ENCODE measurements at regions not wholly inside any gene's neighbourhood (a gene's known extent, or its start where the extent isn't known, plus 50 kb on each side); places are given as distances from the start of the nearest gene placed in this dataset.

DNA sequence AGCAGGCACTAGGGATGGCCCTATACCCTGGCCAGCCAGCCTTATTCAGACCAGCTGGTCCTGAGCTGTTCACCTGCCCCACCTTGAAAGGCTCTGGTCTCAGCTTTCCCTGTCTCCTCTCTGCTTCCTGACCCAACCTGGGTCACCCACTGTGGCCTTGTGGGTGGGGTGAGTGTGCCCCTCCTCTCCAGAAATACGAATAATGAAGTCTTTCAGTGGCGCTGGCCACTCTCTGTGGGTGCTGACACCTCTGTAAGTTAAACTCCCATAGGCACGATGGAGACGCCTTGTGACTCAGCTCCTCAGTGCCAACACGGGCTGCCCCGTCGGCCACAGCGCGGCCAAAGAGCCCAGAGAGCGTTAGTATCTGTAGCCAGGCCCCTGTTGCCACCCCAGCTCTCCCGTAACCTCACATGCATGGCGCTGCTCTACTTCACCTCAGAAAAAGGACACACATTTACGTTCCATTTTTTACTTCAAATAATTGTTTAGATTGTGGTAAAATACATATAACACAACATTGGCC, 74.6 kb upstream of the SEPTIN5 start:
- WGBS (ENCODE audit: insufficient coverage) = 93% methylated on average over 12 of the region's 13 CpGs
- H3K27ac Mint-ChIP-seq = no peak overlapping the region
- intact Hi-C loops (cut with micrococcal nuclease) = no loop called here

DNA sequence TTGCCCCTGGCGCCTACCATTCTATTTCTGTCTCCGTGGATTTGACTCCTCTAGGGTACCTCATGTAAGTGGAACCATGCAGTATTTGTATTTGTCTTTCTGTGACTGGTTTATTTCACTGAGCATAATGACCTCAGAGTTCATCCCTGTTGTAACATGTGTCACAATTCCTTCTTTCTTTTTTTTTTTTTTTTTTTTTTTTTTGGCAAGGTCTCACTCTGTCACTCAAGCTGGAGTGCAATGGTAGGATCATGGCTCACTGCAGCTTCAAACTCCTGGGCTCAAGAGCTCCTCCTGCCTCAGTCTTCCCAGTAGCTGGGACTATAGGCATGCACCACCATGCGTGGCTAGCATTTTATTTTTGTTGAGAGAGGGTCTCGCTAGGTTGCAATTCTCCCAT, 74.0 kb upstream of the SEPTIN5 start:
- WGBS (ENCODE audit: insufficient coverage) = 96% methylated on average over 2 of the region's 4 CpGs
- TF ChIP-seq, protein P1, sequence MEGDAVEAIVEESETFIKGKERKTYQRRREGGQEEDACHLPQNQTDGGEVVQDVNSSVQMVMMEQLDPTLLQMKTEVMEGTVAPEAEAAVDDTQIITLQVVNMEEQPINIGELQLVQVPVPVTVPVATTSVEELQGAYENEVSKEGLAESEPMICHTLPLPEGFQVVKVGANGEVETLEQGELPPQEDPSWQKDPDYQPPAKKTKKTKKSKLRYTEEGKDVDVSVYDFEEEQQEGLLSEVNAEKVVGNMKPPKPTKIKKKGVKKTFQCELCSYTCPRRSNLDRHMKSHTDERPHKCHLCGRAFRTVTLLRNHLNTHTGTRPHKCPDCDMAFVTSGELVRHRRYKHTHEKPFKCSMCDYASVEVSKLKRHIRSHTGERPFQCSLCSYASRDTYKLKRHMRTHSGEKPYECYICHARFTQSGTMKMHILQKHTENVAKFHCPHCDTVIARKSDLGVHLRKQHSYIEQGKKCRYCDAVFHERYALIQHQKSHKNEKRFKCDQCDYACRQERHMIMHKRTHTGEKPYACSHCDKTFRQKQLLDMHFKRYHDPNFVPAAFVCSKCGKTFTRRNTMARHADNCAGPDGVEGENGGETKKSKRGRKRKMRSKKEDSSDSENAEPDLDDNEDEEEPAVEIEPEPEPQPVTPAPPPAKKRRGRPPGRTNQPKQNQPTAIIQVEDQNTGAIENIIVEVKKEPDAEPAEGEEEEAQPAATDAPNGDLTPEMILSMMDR (IDR thresholded peaks at IDR 0.05) = no peak
- no peaks in the 10 kb centered on the region for H3K9me3 Mint-ChIP-seq
- H3K9me3 ChIP-seq (ENCODE audit: control insufficient read depth, insufficient read depth, low read length) = no peaks in the 10 kb centered on the region
- DNase-seq (no peak), ATAC-seq (no peak)
- H3K27me3 ChIP-seq (ENCODE audit: control insufficient read depth, insufficient read depth, low read length) = no peaks in the 10 kb centered on the region
- no peaks in the 10 kb centered on the region for H3K4me1 Mint-ChIP-seq
- no peaks in the 10 kb centered on the region for H3K36me3 Mint-ChIP-seq
- intact Hi-C loops (cut with micrococcal nuclease) = no loop called here
- H3K4me1 ChIP-seq (ENCODE audit: control insufficient read depth, insufficient read depth, low read length) = no peaks in the 10 kb centered on the region
- no peak overlapping the region for H3K27ac ChIP-seq (ENCODE audit: low read length)
- no peaks in the 10 kb centered on the region for H3K36me3 ChIP-seq (ENCODE audit: control insufficient read depth, insufficient read depth, low read length)
- H3K27ac Mint-ChIP-seq = no peak overlapping the region
- H3K4me3 Mint-ChIP-seq = no peak overlapping the region
- no peak overlapping the region for H3K4me3 ChIP-seq (ENCODE audit: low read length)
- peaks cover 8 to 12% of the 10 kb centered on the region in 2 donors for H3K27me3 Mint-ChIP-seq (ENCODE audit: low read depth in 2 of 2)

More for the DNA sequence above, 74.6 kb upstream of the SEPTIN5 start:
- H3K27me3 Mint-ChIP-seq (ENCODE audit: low read depth in 2 of 2) = peaks cover 4 to 6% of the 10 kb centered on the region in 2 donors
- no peaks in the 10 kb centered on the region for H3K9me3 Mint-ChIP-seq
- H3K4me1 Mint-ChIP-seq = no peaks in the 10 kb centered on the region
- Histone ChIP-seq H3K4me1 (ENCODE audit: control insufficient read depth, insufficient read depth, low read length) (no peaks in the 10 kb centered on the region), H3K27me3 (ENCODE audit: control insufficient read depth, insufficient read depth, low read length) (no peaks in the 10 kb centered on the region), H3K36me3 (ENCODE audit: control insufficient read depth, insufficient read depth, low read length) (no peaks in the 10 kb centered on the region), H3K9me3 (ENCODE audit: control insufficient read depth, insufficient read depth, low read length) (no peaks in the 10 kb centered on the region), H3K27ac (ENCODE audit: low read length) (no peak overlapping the region), H3K4me3 (ENCODE audit: low read length) (no peak overlapping the region)
- H3K4me3 Mint-ChIP-seq = no peak overlapping the region
- H3K36me3 Mint-ChIP-seq = no peaks in the 10 kb centered on the region
- ATAC-seq (no peak), DNase-seq (no peak)
- TF ChIP-seq, protein P1 (IDR thresholded peaks at IDR 0.05) = no peak

DNA sequence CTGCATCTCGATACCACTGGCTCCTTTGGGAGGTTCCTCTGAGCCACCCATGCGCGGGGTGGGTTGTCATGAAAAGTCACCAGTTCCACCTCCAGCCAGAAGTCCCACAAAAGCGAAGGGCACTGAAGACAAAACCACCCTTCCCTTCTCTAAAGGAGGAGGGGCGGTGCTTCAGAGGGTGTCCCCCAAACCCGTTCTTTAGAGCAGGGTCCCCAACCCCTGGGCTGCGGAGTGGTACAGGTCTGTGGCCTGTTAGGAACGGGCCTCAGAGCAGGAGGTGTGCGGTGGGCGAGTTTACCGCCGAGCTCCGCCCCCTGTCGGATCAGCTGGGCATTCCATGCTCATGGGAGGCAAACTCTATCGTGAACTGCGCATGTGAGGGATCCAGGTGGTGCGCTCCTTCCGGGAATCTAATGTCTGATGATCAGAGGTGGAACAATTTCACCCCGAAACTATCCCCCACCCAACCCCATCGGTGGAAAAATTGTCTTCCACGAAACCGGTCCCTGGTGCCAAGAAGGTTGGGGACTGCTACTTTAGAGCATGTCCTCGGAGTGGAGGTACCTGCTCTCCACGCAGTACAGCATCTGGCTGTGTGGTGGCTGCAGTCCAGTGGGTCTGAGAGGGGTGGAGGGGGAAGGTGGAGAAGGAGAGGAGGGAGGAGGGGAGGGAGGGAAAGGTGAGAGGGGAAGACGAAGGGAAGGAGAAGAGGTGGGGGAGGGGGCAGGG, 72.9 kb upstream of the SEPTIN5 start:
- H3K27ac Mint-ChIP-seq = no peak overlapping the region
- TF ChIP-seq, protein P1 (IDR thresholded peaks at IDR 0.05) = no peak
- DNase-seq (no peak), ATAC-seq (no peak)
- Histone ChIP-seq H3K4me3 (ENCODE audit: low read length) (no peak overlapping the region), H3K27ac (ENCODE audit: low read length) (no peak overlapping the region), H3K36me3 (ENCODE audit: control insufficient read depth, insufficient read depth, low read length) (no peaks in the 10 kb centered on the region), H3K9me3 (ENCODE audit: control insufficient read depth, insufficient read depth, low read length) (no peaks in the 10 kb centered on the region), H3K4me1 (ENCODE audit: control insufficient read depth, insufficient read depth, low read length) (no peaks in the 10 kb centered on the region), H3K27me3 (ENCODE audit: control insufficient read depth, insufficient read depth, low read length) (no peaks in the 10 kb centered on the region)
- intact Hi-C loops (cut with micrococcal nuclease) = no loop called here
- no peak overlapping the region for H3K4me3 Mint-ChIP-seq
- H3K36me3 Mint-ChIP-seq = no peaks in the 10 kb centered on the region
- 88% methylated on average over 25 of the region's 25 CpGs for WGBS (ENCODE audit: insufficient coverage)
- peaks cover 14 to 15% of the 10 kb centered on the region in 2 donors for H3K27me3 Mint-ChIP-seq (ENCODE audit: low read depth in 2 of 2)
- no peaks in the 10 kb centered on the region for H3K9me3 Mint-ChIP-seq
- H3K4me1 Mint-ChIP-seq = no peaks in the 10 kb centered on the region

Measured in natural killer cell (primary cell).